B cell (primary cell): ENCODE measurements at regions not wholly inside any gene's neighbourhood (a gene's known extent, or its start where the extent isn't known, plus 50 kb on each side); places are given as distances from the start of the nearest gene placed in this dataset.

Experiments
- ATAC-seq: fragments of 200-7000 bp; cut with Tn5 transposase; one replicate; pipeline ENCODE4 v1.10.0; 2021; ENCODE audit warnings: low read depth, mild to moderate bottlenecking, moderate number of reproducible peaks, moderate library complexity
- CTCF ChIA-PET: fragments of 350-600 bp; sonication (Branson Sonifier 250); formaldehyde crosslinking; loops from one replicate; lab custom pipeline; 2021; ENCODE audit warnings: antibody characterized with exemption, inconsistent platforms; lab: Charles Lee
- POLR2A ChIA-PET: fragments of 350-600 bp; sonication (Branson Sonifier 250); formaldehyde crosslinking; loops from one replicate; lab custom pipeline; 2021; ENCODE audit warnings: antibody characterized with exemption; lab: Charles Lee
- DNase-seq: peaks from one replicate; pipeline ENCODE4 v3.0.0; 2013
- H2AFZ ChIP-seq: 2 replicates; pipeline ENCODE4 v1.6.1; 2012; ENCODE audit warnings: mild to moderate bottlenecking, low read depth, low read length; ENCODE audit not compliant: insufficient read depth, poor library complexity, severe bottlenecking
- H3K27ac ChIP-seq, 2 donors: 1 replicate in 1 of 2; 2 replicates in 1 of 2; pipeline ENCODE4 v1.5.1; 2012 to 2013; ENCODE audit warnings: low read length in 2 of 2, mild to moderate bottlenecking in 2 of 2, moderate library complexity in 1 of 2
- H3K27me3 ChIP-seq, 4 experiments: fragments of 200-600 bp in 1 of 4; sonication (generic) in 1 of 4; replicated peaks in 1 of 4; 1 replicate in 2 of 4; 2 replicates in 2 of 4; pipeline versions ENCODE4 v1.6.1 to v1.7.0; 2013 to 2016; ENCODE audit warnings: low read length in 3 of 4, mild to moderate bottlenecking in 2 of 4, mixed read lengths in 1 of 4, moderate library complexity in 1 of 4; ENCODE audit not compliant: insufficient read depth in 4 of 4, control insufficient read depth in 3 of 4; ENCODE audit errors: control extremely low read depth in 1 of 4
- H3K36me3 ChIP-seq, 2 experiments: replicated peaks in 1 of 2; 1 replicate in 1 of 2; 2 replicates in 1 of 2; pipeline versions ENCODE4 v1.6.1 to v1.7.1; 2013; ENCODE audit warnings: low read length in 1 of 2; ENCODE audit not compliant: insufficient read depth in 2 of 2, control insufficient read depth in 1 of 2; ENCODE audit errors: control extremely low read depth in 1 of 2, extremely low read depth in 1 of 2
- H3K4me1 ChIP-seq, 2 donors: fragments of 200-600 bp in 1 of 2; sonication (generic) in 1 of 2; 1 replicate in 1 of 2; 2 replicates in 1 of 2; pipeline versions ENCODE4 v1.5.1 to v1.6.1; 2013 to 2017; ENCODE audit warnings: low read length in 2 of 2; ENCODE audit not compliant: control insufficient read depth in 2 of 2, insufficient read depth in 2 of 2
- H3K4me2 ChIP-seq: replicated peaks from 2 replicates; pipeline ENCODE3; 2012; ENCODE audit warnings: mild to moderate bottlenecking, low read depth, low read length; ENCODE audit not compliant: poor library complexity, severe bottlenecking
- H3K4me3 ChIP-seq, 5 experiments: fragments of 200-600 bp in 1 of 5; sonication (generic) in 1 of 5; 1 replicate in 3 of 5; 2 replicates in 2 of 5; pipeline versions ENCODE4 v1.5.1 to v1.7.0; 2011 to 2016; ENCODE audit warnings: low read length in 4 of 5, mild to moderate bottlenecking in 4 of 5, low read depth in 2 of 5, control low read depth in 1 of 5, moderate library complexity in 1 of 5; ENCODE audit not compliant: insufficient read depth in 1 of 5; ENCODE audit errors: control extremely low read depth in 1 of 5, extremely low read depth in 1 of 5
- H3K79me2 ChIP-seq: fragments of 200-600 bp; sonication (generic); one replicate; pipeline ENCODE4 v1.6.0; 2016; ENCODE audit warnings: low read length; ENCODE audit not compliant: control insufficient read depth, insufficient read depth
- H3K9ac ChIP-seq: fragments of 200-600 bp; sonication (generic); 2 replicates; pipeline ENCODE4 v1.6.1; 2017; ENCODE audit warnings: mild to moderate bottlenecking, low read length, moderate library complexity
- H3K9me3 ChIP-seq, 3 donors: one replicate each; pipeline versions ENCODE4 v1.6.1 to v1.7.1; 2013; ENCODE audit warnings: low read length in 2 of 3; ENCODE audit not compliant: control insufficient read depth in 2 of 3, insufficient read depth in 1 of 3; ENCODE audit errors: control extremely low read depth in 1 of 3
- H4K20me1 ChIP-seq: 2 replicates; pipeline ENCODE4 v1.6.0; 2012; ENCODE audit warnings: mild to moderate bottlenecking, low read length; ENCODE audit not compliant: insufficient read depth, control insufficient read depth, poor library complexity, severe bottlenecking
- H3K27ac Mint-ChIP-seq: one replicate; pipeline ENCODE4 v1.8.0; 2021; ENCODE audit warnings: mixed read lengths
- H3K27me3 Mint-ChIP-seq: one replicate; pipeline ENCODE4 v1.8.0; 2021; ENCODE audit warnings: mixed read lengths
- H3K4me1 Mint-ChIP-seq: one replicate; pipeline ENCODE4 v1.8.0; 2021; ENCODE audit warnings: mixed read lengths
- H3K4me3 Mint-ChIP-seq: one replicate; pipeline ENCODE4 v1.8.0; 2021; ENCODE audit warnings: mixed read lengths
- H3K9me3 Mint-ChIP-seq: one replicate; pipeline ENCODE4 v1.8.0; 2022; ENCODE audit warnings: mixed read lengths; ENCODE audit not compliant: insufficient read depth
- EZH2 ChIP-seq: IDR thresholded peaks from 2 replicates; pipeline ENCODE4 v1.6.1; 2012; ENCODE audit warnings: borderline replicate concordance, low read depth, mild to moderate bottlenecking, moderate library complexity, low read length; ENCODE audit not compliant: insufficient read depth, poor library complexity, severe bottlenecking
- WGBS: methylation state at CpG from one replicate; pipeline ENCODE4 v1.1.5; 2013; ENCODE audit warnings: missing lambda C conversion rate; ENCODE audit not compliant: insufficient coverage; 5-methylcytosine and 5-hydroxymethylcytosine counted together
- intact Hi-C: fragments of 100-400 bp; cut with micrococcal nuclease; formaldehyde crosslinking; loops from one replicate; pipeline ENCODE4 v1.10.0; 2022
- TF ChIP-seq, protein P1 (sequence below): fragments of 200-600 bp; IDR thresholded peaks from one replicate; pipeline ENCODE4 v1.8.0; 2022; ENCODE audit warnings: antibody characterized with exemption, mild to moderate bottlenecking

- WGBS: no CpG with 5 or more reads among the region's 4 CpGs
- no peak overlapping the region for H3K4me3 Mint-ChIP-seq
- Histone ChIP-seq H3K27ac (no peak overlapping the region), H3K27me3 (no peaks in the 10 kb centered on the region), H3K4me1 (no peaks in the 10 kb centered on the region), H4K20me1 (no peaks in the 10 kb centered on the region), H2AFZ (no peak overlapping the region), H3K79me2 (no peaks in the 10 kb centered on the region), H3K4me3 (no peak overlapping the region), H3K9ac (no peak overlapping the region), H3K4me2 (no peak overlapping the region), H3K9me3 (no peaks in the 10 kb centered on the region), H3K36me3 (no peaks in the 10 kb centered on the region)
- H3K27me3 Mint-ChIP-seq: peaks cover 4% of the 10 kb centered on the region
- no peaks in the 10 kb centered on the region for H3K9me3 Mint-ChIP-seq
- TF ChIP-seq, protein P1, sequence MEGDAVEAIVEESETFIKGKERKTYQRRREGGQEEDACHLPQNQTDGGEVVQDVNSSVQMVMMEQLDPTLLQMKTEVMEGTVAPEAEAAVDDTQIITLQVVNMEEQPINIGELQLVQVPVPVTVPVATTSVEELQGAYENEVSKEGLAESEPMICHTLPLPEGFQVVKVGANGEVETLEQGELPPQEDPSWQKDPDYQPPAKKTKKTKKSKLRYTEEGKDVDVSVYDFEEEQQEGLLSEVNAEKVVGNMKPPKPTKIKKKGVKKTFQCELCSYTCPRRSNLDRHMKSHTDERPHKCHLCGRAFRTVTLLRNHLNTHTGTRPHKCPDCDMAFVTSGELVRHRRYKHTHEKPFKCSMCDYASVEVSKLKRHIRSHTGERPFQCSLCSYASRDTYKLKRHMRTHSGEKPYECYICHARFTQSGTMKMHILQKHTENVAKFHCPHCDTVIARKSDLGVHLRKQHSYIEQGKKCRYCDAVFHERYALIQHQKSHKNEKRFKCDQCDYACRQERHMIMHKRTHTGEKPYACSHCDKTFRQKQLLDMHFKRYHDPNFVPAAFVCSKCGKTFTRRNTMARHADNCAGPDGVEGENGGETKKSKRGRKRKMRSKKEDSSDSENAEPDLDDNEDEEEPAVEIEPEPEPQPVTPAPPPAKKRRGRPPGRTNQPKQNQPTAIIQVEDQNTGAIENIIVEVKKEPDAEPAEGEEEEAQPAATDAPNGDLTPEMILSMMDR: no peak
- TF ChIP-seq EZH2: no peak
- ChIA-PET CTCF (no interaction called here), POLR2A (no interaction called here)
- intact Hi-C loops: no loop called here
- no peak overlapping the region for H3K27ac Mint-ChIP-seq
- no peaks in the 10 kb centered on the region for H3K4me1 Mint-ChIP-seq
- DNase-seq (no peak), ATAC-seq (no peak)
Measured at GRCh38 chr5:96220610-96221390, 212.2 kb downstream of the PCSK1 start.

DNA sequence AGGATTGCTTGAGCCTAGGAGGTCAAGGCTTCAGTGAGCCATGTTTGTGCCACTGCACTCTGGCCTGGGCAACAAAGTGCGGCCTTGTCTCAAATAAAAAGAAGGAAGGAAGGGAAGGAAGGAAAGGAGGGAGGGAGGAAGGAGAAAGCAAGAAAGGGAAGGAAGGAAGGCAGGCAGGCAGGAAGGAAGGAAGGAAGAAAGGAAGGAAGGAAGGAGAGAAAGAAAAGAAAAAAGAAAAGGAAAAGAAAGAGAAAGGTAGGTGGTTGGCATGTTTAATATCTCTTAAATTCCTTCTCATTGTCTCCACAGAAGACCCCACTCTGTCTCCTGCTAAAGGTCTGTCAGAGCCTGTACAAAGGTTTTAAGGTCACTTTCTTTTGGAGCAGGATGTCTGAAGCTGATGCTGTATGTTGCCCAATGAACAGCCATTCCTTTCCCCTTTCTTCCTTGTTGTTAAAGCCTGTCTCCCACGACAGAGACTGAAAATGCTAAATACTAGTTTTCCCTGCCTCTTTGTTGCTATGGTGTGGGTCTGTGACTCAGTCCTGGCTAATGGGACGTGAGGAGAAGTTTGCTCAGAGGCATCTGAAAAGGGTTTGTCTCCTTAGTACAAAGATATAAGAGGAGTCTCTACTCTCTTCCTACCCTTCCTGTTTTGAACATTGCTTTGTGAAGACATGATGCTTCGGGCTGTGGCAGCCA, 213.3 kb downstream of the PCSK1 start:
- no peaks in the 10 kb centered on the region for H3K4me1 Mint-ChIP-seq
- Histone ChIP-seq H3K27me3 (no peaks in the 10 kb centered on the region), H3K4me2 (no peak overlapping the region), H3K9me3 (no peaks in the 10 kb centered on the region), H3K4me1 (no peaks in the 10 kb centered on the region), H2AFZ (no peak overlapping the region), H3K36me3 (no peaks in the 10 kb centered on the region), H3K4me3 (no peak overlapping the region), H3K9ac (no peak overlapping the region), H3K79me2 (no peaks in the 10 kb centered on the region), H3K27ac (no peak overlapping the region), H4K20me1 (no peaks in the 10 kb centered on the region)
- H3K27me3 Mint-ChIP-seq: peaks cover 4% of the 10 kb centered on the region
- H3K4me3 Mint-ChIP-seq: no peak overlapping the region
- CTCF ChIA-PET: no interaction called here
- 100% methylated on average over 1 of the region's 4 CpGs for whole genome bisulfite sequencing
- TF ChIP-seq, protein P1: no peak
- no peak for TF ChIP-seq EZH2
- DNase-seq (no peak), ATAC-seq (no peak)
- H3K9me3 Mint-ChIP-seq: no peaks in the 10 kb centered on the region
- H3K27ac Mint-ChIP-seq: no peak overlapping the region
- POLR2A ChIA-PET: no interaction called here
- intact Hi-C loops: no loop called here
